BE2C (cell line): ENCODE measurements at regions not wholly inside any gene's neighbourhood (a gene's known extent, or its start where the extent isn't known, plus 50 kb on each side); places are given as distances from the start of the nearest gene placed in this dataset.

Experiments used
- DNase-seq: peaks from one replicate; pipeline ENCODE4 v3.0.0-alpha.2; 2020
- H3K27me3 ChIP-seq: fragments of 250-450 bp; sonication (Bioruptor Pico); 2 replicates; pipeline ENCODE4 v1.5.1; 2020; ENCODE audit warnings: mild to moderate bottlenecking
- H3K36me3 ChIP-seq: fragments of 250-450 bp; sonication (Bioruptor Pico); 2 replicates; pipeline ENCODE4 v1.5.1; 2020; ENCODE audit warnings: mild to moderate bottlenecking
- H3K4me1 ChIP-seq: fragments of 250-450 bp; sonication (Bioruptor Pico); 2 replicates; pipeline ENCODE4 v1.5.1; 2020
- H3K4me3 ChIP-seq: 2 replicates; pipeline ENCODE4 v1.5.1; 2011; ENCODE audit warnings: low read depth, low read length
- H3K9me3 ChIP-seq: fragments of 250-450 bp; sonication (Bioruptor Pico); 2 replicates; pipeline ENCODE4 v1.5.1; 2020
- TF ChIP-seq, protein P1 (sequence below): IDR thresholded peaks from 2 replicates; pipeline ENCODE4 v1.5.1; 2012; ENCODE audit warnings: mild to moderate bottlenecking, low read depth, low read length

DNA sequence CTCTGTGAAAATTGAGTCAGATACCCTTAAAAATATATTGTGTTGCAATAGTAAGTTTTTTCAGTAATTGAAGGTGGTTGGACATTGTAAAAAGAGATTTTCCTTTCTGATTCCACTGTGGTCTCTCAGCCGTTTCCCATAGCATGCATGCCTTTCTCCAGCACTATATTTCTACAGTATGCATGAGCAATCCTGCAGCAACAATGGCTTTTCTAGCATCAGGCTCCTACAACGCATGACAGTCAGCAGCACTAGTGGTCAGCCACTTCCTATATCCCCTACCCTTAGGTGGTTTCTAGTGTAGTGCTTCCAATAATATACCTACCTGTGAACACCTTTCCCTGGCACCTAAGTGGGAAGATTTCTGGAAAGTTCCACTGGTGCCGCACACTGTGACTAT, 55.4 kb upstream of the SNRPN start:
- Histone ChIP-seq H3K4me3 (no peak overlapping the region), H3K36me3 (no peaks in the 10 kb centered on the region), H3K9me3 (no peaks in the 10 kb centered on the region), H3K4me1 (no peaks in the 10 kb centered on the region), H3K27me3 (no peaks in the 10 kb centered on the region)
- TF ChIP-seq, protein P1, sequence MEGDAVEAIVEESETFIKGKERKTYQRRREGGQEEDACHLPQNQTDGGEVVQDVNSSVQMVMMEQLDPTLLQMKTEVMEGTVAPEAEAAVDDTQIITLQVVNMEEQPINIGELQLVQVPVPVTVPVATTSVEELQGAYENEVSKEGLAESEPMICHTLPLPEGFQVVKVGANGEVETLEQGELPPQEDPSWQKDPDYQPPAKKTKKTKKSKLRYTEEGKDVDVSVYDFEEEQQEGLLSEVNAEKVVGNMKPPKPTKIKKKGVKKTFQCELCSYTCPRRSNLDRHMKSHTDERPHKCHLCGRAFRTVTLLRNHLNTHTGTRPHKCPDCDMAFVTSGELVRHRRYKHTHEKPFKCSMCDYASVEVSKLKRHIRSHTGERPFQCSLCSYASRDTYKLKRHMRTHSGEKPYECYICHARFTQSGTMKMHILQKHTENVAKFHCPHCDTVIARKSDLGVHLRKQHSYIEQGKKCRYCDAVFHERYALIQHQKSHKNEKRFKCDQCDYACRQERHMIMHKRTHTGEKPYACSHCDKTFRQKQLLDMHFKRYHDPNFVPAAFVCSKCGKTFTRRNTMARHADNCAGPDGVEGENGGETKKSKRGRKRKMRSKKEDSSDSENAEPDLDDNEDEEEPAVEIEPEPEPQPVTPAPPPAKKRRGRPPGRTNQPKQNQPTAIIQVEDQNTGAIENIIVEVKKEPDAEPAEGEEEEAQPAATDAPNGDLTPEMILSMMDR = no peak
- DNase-seq = no peak

DNA sequence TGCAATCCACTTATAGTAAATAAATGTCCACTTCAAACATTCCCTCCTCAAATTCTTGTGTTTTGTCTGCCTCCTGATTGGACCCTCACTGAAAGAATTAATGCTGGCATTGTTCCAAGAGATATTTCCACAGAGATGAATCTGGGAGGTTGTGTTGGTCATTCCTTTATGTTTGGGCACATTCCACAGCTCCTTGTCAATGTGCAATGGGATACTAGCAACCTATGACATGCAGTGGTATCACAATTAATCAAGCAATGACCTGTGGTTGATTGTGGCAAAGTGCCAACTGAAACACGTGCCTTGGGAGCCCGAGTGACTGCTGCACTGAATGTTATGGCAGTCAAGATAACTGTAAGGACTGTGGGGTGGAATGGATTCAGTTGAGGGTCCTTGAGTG, 55.0 kb upstream of the SNRPN start:
- Histone ChIP-seq H3K4me1 (no peaks in the 10 kb centered on the region), H3K4me3 (no peak overlapping the region), H3K9me3 (no peaks in the 10 kb centered on the region), H3K27me3 (no peaks in the 10 kb centered on the region), H3K36me3 (no peaks in the 10 kb centered on the region)
- DNase-seq = no peak
- TF ChIP-seq, protein P1 = no peak

DNA sequence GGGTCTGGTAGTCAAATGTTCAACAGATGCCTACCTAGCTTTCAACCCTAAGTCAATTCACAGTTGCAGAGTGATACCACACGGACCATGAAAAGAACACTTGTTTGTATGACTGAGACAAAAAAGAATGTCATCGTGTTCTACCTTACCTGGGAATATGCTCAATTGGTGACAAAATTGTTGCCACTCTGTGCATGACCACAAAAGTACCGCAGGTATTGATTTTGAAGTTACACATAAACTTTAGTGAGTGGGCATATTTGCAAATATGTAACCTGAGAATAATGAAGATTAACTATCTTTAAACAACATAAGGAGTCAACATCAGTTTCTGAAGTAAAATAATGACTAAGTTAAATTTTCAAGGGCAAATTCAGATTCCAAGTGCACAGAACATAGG, 53.4 kb upstream of the SNRPN start:
- TF ChIP-seq, protein P1 = no peak
- H3K4me1 ChIP-seq = no peaks in the 10 kb centered on the region
- no peak for DNase-seq
- no peaks in the 10 kb centered on the region for H3K36me3 ChIP-seq
- H3K9me3 ChIP-seq = no peaks in the 10 kb centered on the region
- H3K27me3 ChIP-seq = no peaks in the 10 kb centered on the region
- no peak overlapping the region for H3K4me3 ChIP-seq
